Adipocyte (in vitro differentiated cells): ENCODE measurements at regions not wholly inside any gene's neighbourhood (a gene's known extent, or its start where the extent isn't known, plus 50 kb on each side); places are given as distances from the start of the nearest gene placed in this dataset.
A peak's percentile ranks its signal among the peaks of the same experiment; 100 is the strongest.

ENCODE experiments used
- DNase-seq: peaks from one replicate; pipeline ENCODE4 v3.0.0-alpha.2; 2015; ENCODE audit warnings: low read depth
- H3K27me3 ChIP-seq: replicated peaks from 2 replicates; pipeline ENCODE4 v1.7.0; 2013; ENCODE audit warnings: mild to moderate bottlenecking, low read length, moderate library complexity; ENCODE audit not compliant: control insufficient read depth, insufficient read depth
- H3K36me3 ChIP-seq: 2 replicates; pipeline ENCODE4 v1.7.0; 2013; ENCODE audit warnings: low read length, mild to moderate bottlenecking, moderate library complexity; ENCODE audit not compliant: control insufficient read depth, insufficient read depth, severe bottlenecking
- H3K4me1 ChIP-seq: 2 replicates; pipeline ENCODE4 v1.7.0; 2013; ENCODE audit warnings: mild to moderate bottlenecking, low read length, moderate library complexity; ENCODE audit not compliant: control insufficient read depth, insufficient read depth
- H3K4me3 ChIP-seq: 2 replicates; pipeline ENCODE4 v1.7.0; 2013; ENCODE audit warnings: mild to moderate bottlenecking, low read length, moderate library complexity
- H3K9ac ChIP-seq: 2 replicates; pipeline ENCODE4 v1.7.0; 2013; ENCODE audit warnings: mild to moderate bottlenecking, low read length, moderate library complexity
- H3K9me3 ChIP-seq: 2 replicates; pipeline ENCODE4 v1.7.0; 2013; ENCODE audit warnings: mild to moderate bottlenecking, low read length, moderate library complexity; ENCODE audit not compliant: control insufficient read depth

GRCh38 chr3:72180405-72180804, 395.5 kb upstream of the PROK2 start:
- Histone ChIP-seq H3K4me1 (peaks cover 16% of the 10 kb centered on the region), H3K9ac (no peak overlapping the region), H3K9me3 (no peaks in the 10 kb centered on the region), H3K27me3 (peaks cover 5% of the 10 kb centered on the region), H3K36me3 (no peaks in the 10 kb centered on the region), H3K4me3 (no peak overlapping the region)
- DNase-seq = no peak

GRCh38 chr3:72179107-72179464, 394.1 kb upstream of the PROK2 start:
- Histone ChIP-seq H3K27me3 (peaks cover 5% of the 10 kb centered on the region), H3K4me1 (peaks cover 25% of the 10 kb centered on the region), H3K36me3 (no peaks in the 10 kb centered on the region), H3K4me3 (no peak overlapping the region), H3K9ac (no peak overlapping the region), H3K9me3 (no peaks in the 10 kb centered on the region)
- DNase-seq = no peak

- Histone ChIP-seq H3K9ac (no peak overlapping the region), H3K27me3 (peaks cover 5% of the 10 kb centered on the region), H3K4me1 (peaks cover 30% of the 10 kb centered on the region), H3K9me3 (no peaks in the 10 kb centered on the region), H3K36me3 (no peaks in the 10 kb centered on the region), H3K4me3 (no peak overlapping the region)
- no peak for DNase-seq
Observed at GRCh38 chr3:72178463-72179106, 393.6 kb upstream of the PROK2 start.

GRCh38 chr3:72177075-72178050, 392.4 kb upstream of the PROK2 start:
- H3K27me3 ChIP-seq = peaks cover 5% of the 10 kb centered on the region
- H3K36me3 ChIP-seq = no peaks in the 10 kb centered on the region
- H3K9me3 ChIP-seq = no peaks in the 10 kb centered on the region
- H3K4me3 ChIP-seq = peak overlapping the region; percentile 47
- peaks cover 43% of the 10 kb centered on the region for H3K4me1 ChIP-seq
- H3K9ac ChIP-seq = peak overlapping the region; percentile 48
- peak; percentile 50 for DNase-seq

GRCh38 chr3:72176537-72177041, 391.6 kb upstream of the PROK2 start:
- H3K9me3 ChIP-seq = no peaks in the 10 kb centered on the region
- peaks cover 5% of the 10 kb centered on the region for H3K27me3 ChIP-seq
- peak overlapping the region; percentile 48 for H3K9ac ChIP-seq
- no peaks in the 10 kb centered on the region for H3K36me3 ChIP-seq
- H3K4me3 ChIP-seq = peak overlapping the region; percentile 47
- DNase-seq = no peak
- peaks cover 50% of the 10 kb centered on the region for H3K4me1 ChIP-seq

GRCh38 chr3:72175296-72175858, 390.4 kb upstream of the PROK2 start:
- Histone ChIP-seq H3K9ac (no peak overlapping the region), H3K9me3 (no peaks in the 10 kb centered on the region), H3K27me3 (peaks cover 5% of the 10 kb centered on the region), H3K36me3 (no peaks in the 10 kb centered on the region), H3K4me1 (peaks cover 58% of the 10 kb centered on the region), H3K4me3 (no peak overlapping the region)
- DNase-seq = no peak

- Histone ChIP-seq H3K9ac (no peak overlapping the region), H3K36me3 (no peaks in the 10 kb centered on the region), H3K9me3 (no peaks in the 10 kb centered on the region), H3K4me3 (no peak overlapping the region), H3K27me3 (peaks cover 5% of the 10 kb centered on the region), H3K4me1 (peaks cover 58% of the 10 kb centered on the region)
- DNase-seq = no peak
Observed at GRCh38 chr3:72174890-72175289, 389.9 kb upstream of the PROK2 start.

GRCh38 chr3:72174040-72174439, 389.1 kb upstream of the PROK2 start:
- H3K4me3 ChIP-seq = peak overlapping the region; percentile 7
- H3K36me3 ChIP-seq = no peaks in the 10 kb centered on the region
- no peak overlapping the region for H3K9ac ChIP-seq
- H3K4me1 ChIP-seq = peaks cover 58% of the 10 kb centered on the region
- H3K27me3 ChIP-seq = peaks cover 3% of the 10 kb centered on the region
- no peaks in the 10 kb centered on the region for H3K9me3 ChIP-seq
- DNase-seq = no peak

- H3K9ac ChIP-seq = peak overlapping the region; percentile 67
- H3K4me3 ChIP-seq = peak overlapping the region; percentile 49
- DNase-seq = no peak
- no peaks in the 10 kb centered on the region for H3K27me3 ChIP-seq
- peaks cover 47% of the 10 kb centered on the region for H3K4me1 ChIP-seq
- H3K36me3 ChIP-seq = no peaks in the 10 kb centered on the region
- H3K9me3 ChIP-seq = no peaks in the 10 kb centered on the region
Observed at GRCh38 chr3:72171946-72172345, 387.0 kb upstream of the PROK2 start.

GRCh38 chr3:72171463-72171881, 386.5 kb upstream of the PROK2 start:
- Histone ChIP-seq H3K36me3 (no peaks in the 10 kb centered on the region), H3K4me3 (peak overlapping the region; percentile 49), H3K9ac (peak overlapping the region; percentile 67), H3K9me3 (no peaks in the 10 kb centered on the region), H3K4me1 (peaks cover 42% of the 10 kb centered on the region), H3K27me3 (no peaks in the 10 kb centered on the region)
- no peak for DNase-seq
